AG04449 (cell line): ENCODE measurements at regions not wholly inside any gene's neighbourhood (a gene's known extent, or its start where the extent isn't known, plus 50 kb on each side); places are given as distances from the start of the nearest gene placed in this dataset.

Experiments
- CTCF ChIA-PET: fragments of 350-600 bp; formaldehyde crosslinking; extraction: SDS; loops from one replicate; lab custom pipeline; 2021; ENCODE audit warnings: antibody characterized with exemption; lab: Yijun Ruan, JAX
- POLR2A ChIA-PET: fragments of 400-600, 350-600 bp; formaldehyde crosslinking; extraction: SDS; loops from one replicate; lab custom pipeline; 2020; ENCODE audit warnings: antibody characterized with exemption, inconsistent platforms; lab: Yijun Ruan, JAX
- DNase-seq: peaks from one replicate; pipeline ENCODE4 v3.0.0-alpha.2; 2010; ENCODE audit warnings: low read depth, low spot score
- H3K4me3 ChIP-seq: 2 replicates; pipeline ENCODE4 v1.5.1; 2011; ENCODE audit warnings: low read depth, mild to moderate bottlenecking, control low read depth, low read length
- CTCF ChIP-seq: IDR thresholded peaks from one replicate; pipeline ENCODE4 v1.5.1; 2011; ENCODE audit warnings: mild to moderate bottlenecking, moderate library complexity, low read length, control low read depth, inconsistent platforms; ENCODE audit not compliant: insufficient read depth; ENCODE audit errors: missing control alignments

DNA sequence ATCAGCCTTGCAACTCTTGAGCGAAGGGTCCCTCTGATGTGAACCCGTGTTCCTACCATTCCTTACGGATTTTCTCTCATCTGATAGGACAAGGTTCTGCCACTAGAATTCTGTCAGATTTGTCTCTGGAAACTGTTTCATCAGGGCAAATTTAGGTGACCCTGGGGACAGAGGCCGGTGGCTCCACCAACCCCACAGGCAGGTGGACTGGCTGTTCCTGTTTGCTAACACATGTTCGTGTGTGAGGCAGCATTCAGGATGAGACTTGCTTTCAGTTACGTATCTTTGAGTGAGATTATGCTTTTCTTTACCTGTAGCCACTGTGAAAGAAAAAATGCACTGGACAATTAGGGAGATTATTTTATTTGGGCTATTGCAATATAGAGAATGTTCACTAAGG, 449.9 kb downstream of the INHBA start:
- no peak overlapping the region for H3K4me3 ChIP-seq
- TF ChIP-seq CTCF: no peak
- CTCF ChIA-PET: no interaction called here
- DNase-seq: no peak
- POLR2A ChIA-PET: no interaction called here

DNA sequence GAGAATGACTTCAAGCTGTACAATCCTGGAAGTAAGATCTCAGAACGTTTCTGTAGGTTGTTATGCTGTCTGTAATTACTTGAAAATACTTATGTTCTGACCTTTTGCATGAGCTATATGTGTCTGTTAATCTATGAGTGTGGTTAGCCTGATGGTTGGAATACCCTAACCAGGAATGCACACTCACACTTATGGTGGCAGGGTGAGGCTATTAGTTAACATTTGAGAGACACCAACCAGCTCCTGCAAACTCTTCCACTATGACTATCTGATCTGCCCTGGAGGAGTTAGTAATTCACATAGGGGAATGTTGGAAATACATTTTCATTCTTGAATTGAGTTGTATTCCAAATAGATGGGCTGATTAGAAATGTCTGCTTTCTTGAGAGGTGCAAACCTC, 450.3 kb downstream of the INHBA start:
- TF ChIP-seq CTCF: no peak
- CTCF ChIA-PET: interaction anchor here (0.7 kb wide), 1 partner anchor 8 kb away, joined by 3 read pairs; no protein-coding TSS in a partner anchor
- POLR2A ChIA-PET: no interaction called here
- DNase-seq: no peak
- no peak overlapping the region for H3K4me3 ChIP-seq

GRCh38 chr7:41247143-41247865, 455.6 kb downstream of the INHBA start:
- ChIA-PET CTCF (interaction anchor here (1.4 to 1.5 kb wide), 2 partner anchors 9 to 11 kb away, joined by 3 read pairs; no protein-coding TSS in a partner anchor), POLR2A (no interaction called here)
- no peak for DNase-seq
- H3K4me3 ChIP-seq: no peak overlapping the region
- no peak for TF ChIP-seq CTCF

DNA sequence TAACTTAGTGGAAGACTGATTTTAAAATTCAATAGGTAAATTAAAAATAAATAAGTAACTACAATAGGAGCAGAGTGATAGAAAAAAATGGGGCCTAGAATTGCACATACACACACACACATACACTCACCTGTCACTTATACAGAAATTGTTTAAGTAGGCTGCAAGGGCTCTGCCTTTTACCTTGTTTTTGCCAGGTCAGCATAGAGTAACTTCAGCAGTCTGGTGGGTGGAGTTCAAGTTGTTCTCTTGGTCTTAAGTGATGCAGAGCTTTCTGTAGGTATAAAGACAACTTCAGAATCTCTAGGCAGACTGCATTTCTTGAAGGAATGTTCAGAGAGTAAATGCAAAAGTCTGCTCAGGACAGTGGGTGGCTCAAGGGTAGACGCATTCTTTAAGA, 457.0 kb downstream of the INHBA start:
- TF ChIP-seq CTCF: no peak
- H3K4me3 ChIP-seq: no peak overlapping the region
- POLR2A ChIA-PET: no interaction called here
- CTCF ChIA-PET: interaction anchor here (1.4 to 1.5 kb wide), 2 partner anchors 9 to 11 kb away, joined by 3 read pairs; no protein-coding TSS in a partner anchor
- no peak for DNase-seq

DNA sequence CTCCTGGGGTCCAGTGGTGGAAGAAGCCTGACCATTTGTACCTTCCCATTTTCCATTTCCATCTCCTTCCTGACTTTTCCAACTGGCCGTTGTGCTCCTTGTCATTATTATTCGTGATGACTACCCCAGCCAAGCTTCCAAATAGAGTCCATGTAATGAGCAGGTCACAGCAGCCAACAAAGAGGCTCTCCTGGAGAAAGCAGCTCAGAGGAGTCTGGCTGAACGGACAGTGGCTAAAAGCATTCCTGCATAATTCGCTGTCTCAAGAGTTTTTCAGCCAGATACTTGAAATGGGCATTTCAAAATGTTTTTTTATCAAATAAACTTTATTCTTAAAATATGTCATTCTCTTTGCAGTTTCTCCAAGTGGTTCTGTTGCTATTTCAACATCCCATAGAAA, 458.6 kb downstream of the INHBA start:
- no peak for DNase-seq
- POLR2A ChIA-PET: no interaction called here
- CTCF ChIA-PET: no interaction called here
- no peak overlapping the region for H3K4me3 ChIP-seq
- no peak for TF ChIP-seq CTCF

- no peak for TF ChIP-seq CTCF
- no peak overlapping the region for H3K4me3 ChIP-seq
- CTCF ChIA-PET: no interaction called here
- POLR2A ChIA-PET: no interaction called here
- DNase-seq: no peak
These were observed 461.2 kb downstream of the INHBA start for GRCh38 chr7:41241641-41242040.
